GM18499 (cell line): ENCODE measurements at regions not wholly inside any gene's neighbourhood (a gene's known extent, or its start where the extent isn't known, plus 50 kb on each side); places are given as distances from the start of the nearest gene placed in this dataset.
"Not testable (repeated sequence)": the region's sequence is repeated elsewhere in the genome, so short reads cannot be mapped to it uniquely, and the experiment has no call there.

Source experiments
- ATAC-seq: cut with Tn5 transposase; IDR thresholded peaks from one replicate; pipeline ENCODE4 v1.9.1; 2021; ENCODE audit warnings: moderate number of reproducible peaks; ENCODE audit not compliant: insufficient read depth, unreplicated experiment

DNA sequence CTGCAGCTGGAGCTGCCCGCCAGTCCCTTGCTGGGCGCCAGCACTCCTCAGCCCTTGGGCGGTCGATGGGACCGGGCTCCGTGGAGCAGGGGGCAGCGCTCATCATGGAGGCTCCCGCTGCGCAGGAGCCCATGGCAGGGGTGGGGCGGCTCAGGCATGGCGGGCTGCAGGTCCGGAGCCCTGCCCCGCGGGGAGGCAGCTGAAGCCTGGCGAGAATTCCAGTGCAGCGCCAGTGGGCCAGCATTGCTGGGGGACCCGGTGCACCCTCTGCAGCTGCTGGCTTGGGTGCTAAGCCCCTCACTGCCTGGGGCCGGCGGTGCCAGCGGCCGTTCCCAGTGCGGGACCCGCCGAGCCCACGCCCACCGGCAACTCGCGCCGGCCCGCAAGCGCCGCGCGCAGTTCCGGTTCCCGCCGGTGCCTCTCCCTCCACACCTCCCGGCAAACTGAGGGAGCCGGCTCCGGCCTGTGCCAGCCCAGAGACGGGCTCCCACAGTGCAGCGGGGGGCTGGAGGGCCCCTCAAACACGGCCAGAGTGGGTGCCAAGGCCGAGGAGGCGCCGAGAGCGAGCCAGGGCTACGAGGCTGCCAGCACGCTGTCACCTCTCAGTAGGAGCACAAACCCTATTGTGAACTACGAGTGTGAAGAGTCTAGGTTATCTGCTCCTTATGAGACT lies 687.1 kb downstream of the PCDH17 start:
- ATAC-seq = no peak

DNA sequence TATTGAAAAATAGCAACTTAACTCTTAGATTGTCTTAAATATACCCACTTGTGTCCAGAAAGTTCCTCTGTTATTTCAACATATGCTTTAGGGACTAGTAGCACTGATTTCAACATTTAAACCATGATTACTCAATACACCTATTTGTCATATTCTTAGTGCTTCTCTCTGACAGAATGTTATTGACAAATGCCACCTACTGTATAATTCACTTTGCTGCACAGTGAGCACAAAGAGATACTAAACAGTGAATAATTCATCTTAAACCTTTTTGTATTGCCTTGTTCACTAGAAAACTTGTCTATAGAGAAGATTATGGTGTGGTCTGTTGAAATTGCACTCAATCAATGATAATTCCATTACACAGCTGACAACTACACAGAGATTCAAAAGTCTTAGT lies 692.6 kb downstream of the PCDH17 start:
- ATAC-seq = no peak

DNA sequence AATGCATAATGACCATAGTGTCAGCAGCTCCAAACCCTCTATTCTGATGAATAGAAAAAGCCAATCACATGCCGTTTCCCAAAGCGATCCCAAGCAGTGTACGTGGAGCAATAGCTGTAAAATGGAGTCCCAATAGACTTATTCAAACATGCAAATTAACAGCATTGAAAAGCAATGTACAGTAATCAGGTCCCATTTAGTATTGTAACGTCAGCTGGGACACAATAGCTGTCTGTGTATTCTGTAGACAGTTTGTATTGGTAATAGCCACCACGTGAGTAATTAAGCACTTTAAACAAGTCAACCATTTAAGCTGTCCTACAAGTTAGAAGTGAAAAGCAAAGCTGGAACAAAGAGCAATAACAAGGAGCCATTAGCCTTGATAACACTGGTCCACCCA lies 698.2 kb downstream of the PCDH17 start:
- no peak for ATAC-seq

DNA sequence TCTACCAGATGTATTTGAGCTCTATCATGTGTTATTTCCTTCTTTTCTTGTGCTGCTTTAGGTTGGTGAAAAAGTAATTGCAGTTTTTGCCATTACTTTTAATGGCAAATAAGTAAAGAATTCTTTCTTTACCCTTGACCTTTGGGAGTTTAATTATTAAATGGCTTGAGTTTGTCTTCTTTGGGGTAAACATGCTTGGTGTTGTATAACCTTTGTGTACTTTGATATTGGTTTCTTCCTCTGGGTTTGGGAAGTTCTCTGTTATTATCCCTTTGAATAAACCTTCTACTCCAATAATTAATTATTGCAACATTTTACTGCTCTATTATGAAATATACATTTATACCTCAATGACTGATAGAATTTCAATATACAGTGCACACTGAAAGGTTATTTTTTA lies 709.4 kb downstream of the PCDH17 start:
- no peak for ATAC-seq

DNA sequence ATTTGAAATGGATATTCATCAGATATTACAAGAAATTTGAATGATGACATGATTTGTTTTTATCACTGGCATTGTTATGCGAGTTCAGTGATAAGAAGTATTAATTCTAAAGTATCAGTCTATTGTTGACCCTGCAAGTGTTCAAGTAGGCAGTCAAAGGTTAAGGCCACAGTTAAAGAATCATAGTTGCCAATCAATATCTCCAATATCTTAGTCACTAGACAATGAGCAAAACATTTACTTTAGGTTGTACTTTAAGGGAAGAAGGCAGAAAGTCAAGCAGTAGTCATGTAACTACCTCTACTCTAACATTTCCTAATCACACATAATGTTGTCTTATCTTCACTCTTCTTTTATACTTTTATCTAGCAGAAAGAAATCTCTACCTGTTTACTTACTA lies 709.8 kb downstream of the PCDH17 start:
- no peak for ATAC-seq

DNA sequence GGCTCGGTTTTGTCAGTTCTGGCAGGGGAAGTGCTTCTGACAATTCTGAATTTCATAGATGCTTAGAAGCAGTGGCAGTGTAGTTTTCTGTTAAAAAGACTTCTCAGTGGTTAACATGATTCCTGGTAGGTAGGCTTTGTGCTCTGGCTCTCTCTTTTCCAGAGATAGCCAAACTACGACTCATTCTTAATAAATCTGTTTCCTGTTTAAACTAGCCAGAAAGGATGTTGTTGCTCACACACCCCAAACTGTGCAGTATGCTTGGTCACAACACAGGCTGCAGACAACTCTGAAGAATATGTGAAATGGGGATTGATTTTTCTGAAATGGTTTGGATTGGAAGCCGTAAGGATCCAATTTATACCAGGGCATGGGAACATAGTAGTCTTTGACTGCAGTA lies 711.5 kb downstream of the PCDH17 start:
- no peak for ATAC-seq

DNA sequence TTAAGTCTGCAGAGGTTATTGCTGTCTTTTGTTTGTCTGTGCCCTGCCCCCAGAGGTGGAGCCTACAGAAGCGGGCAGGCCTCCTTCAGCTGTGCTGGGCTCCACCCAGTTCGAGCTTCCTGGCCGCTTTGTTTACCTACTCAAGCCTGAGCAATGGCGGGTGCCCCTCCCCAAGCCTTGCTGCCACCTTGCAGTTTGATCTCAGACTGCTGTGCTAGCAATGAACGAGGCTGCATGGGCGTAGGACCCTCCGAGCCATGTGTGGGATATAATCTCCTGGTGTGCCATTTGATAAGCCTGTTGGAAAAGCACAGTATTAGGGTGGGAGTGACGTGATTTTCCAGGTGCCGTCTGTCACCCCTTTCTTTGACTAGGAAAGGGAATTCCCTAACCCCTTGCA lies 720.6 kb downstream of the PCDH17 start:
- not testable (repeated sequence) for ATAC-seq

DNA sequence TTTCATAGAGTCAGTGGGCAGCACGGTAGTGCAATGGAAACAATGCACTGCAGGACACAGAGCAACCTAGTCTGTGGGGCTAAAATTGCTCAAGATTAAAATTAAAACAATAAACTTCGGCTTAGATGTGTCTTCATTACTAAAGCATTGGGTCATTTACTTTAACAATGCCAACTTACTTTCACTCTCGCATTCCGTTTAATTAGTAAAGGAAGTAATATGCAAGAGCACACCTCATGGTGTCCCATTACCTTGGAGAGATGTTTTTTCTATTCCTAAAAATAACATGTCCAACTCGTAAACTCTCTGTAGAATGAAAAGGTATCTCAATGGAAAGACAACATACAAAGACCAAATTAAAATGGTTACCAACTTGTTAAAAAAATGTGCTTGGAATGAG lies 738.4 kb downstream of the PCDH17 start:
- ATAC-seq = no peak

DNA sequence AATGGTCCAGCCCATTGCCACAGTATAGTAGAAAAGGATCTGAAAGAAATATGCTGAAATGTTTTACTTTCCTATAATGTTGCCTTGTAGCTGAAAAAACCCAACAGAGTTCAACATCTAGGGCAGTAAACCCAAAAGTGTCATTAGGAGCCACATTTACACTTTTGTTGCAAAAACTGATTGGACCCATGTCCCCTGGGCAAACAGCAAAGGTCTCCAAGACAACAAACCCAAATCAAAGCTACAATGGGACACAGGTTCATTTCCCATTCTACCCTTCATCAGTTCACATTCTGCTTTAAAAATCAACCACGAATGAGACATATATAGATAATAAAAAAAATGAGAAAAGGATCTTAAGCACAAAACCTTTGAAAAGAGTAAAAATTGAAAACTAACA lies 744.8 kb downstream of the PCDH17 start:
- no peak for ATAC-seq

DNA sequence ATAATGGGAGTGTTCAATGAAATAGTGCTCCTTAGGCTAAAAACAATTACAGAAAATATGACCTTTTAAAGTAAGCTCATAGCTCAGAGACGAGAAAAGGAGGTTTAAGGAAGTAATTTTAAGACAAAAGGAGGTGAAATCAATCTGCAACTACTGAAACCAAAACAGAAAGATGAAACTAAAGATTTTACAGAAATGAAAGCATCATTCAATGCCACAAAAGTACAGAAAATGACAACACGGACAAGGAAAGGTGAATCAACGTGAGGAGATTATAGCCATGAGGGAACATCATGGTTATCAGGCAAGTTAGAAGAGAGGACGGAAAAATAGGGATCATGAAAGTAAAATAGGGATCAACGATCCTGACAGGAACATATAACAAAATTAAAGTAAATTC lies 745.2 kb downstream of the PCDH17 start:
- ATAC-seq = no peak

DNA sequence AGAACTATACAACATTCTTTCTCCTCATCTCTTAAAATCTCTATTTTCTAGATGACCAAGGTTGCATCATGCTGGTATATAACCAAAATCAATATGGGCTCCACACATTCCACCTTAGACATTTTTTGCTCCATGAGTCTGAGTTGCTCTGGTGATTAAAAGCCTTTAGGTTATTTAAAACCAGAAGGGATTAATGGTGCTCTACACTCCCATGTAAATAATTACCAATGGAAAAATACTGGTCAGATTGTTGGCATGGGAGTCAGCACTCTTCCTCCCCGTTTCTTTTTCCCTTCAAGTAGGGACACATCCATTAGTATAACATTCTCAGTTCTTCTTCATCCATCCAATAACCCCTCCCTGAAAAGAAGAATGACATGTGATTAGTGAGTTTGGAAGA lies 747.7 kb downstream of the PCDH17 start:
- ATAC-seq = no peak

DNA sequence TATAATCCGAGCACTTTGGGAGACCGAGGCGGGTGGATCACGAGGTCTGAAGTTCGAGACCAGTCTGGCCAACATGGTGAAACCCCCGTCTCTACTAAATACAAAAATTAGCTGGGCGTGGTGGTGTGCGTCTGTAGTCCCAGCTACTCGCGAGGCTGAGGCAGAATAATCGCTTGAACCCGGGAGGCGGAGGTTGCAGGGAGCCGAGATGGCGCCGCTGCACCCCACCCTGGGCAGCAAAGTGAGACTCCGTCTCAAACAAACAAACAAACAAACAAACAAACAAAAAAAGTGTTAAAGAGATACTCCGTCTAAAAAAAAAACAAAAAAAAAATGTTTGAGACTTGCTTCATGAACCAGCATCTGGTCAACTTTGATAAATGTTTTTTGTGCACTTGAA lies 753.8 kb downstream of the PCDH17 start:
- ATAC-seq = not testable (repeated sequence)

DNA sequence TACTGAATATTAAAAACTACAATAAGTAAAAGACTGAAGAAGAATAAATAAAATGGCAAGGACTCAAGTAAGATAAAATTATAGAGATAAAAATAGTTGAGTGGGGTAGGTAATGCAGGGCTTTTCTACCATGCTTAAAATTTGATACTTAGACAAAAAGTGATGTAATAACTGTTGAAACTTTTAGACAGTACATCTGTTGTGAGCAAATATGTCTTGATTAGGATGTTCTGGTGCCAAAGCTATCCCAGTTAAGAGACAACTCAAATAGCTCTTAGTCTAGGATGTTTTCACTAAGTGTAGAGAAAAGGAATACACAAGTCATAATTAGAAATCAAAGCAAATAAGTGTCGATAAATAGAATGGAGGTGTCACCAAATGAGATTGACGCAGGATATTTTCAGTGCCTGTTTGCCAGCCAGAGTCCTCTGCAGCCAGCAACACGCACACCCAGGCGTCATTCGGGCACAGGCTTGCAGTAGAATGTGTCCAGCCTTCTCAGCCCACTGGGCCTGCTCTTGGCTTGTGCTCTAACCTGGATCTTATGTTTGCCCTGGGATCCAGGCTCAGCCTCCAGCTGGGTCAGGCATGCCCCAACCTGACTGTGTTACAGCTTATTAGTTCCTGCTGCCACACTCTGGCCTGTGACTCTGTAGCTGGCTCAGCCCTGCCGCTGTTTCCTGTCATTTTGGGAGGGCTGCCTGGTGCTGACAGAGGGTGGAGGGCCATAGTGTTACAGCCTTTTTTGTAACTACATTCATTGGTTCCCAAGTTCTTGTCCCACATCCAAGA lies 766.2 kb downstream of the PCDH17 start:
- ATAC-seq = no peak

DNA sequence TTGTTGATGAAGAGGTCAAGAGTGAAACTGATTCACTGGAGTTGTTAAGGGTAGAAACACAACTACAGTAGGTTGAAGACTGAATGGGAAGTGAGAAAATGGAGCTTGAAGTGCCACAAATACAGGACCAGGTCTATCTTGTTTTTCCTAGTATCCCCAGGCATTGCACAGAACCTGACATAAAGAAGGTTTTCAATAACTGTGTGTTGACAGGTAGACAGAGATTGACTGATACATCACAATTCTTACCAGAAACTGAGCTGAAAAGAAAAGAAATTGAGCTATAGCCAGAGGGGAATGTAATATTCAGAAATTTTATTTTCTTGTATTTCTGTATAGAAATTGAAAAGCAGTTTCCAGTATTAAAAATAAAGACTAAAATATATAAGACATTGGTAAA lies 767.7 kb downstream of the PCDH17 start:
- no peak for ATAC-seq

DNA sequence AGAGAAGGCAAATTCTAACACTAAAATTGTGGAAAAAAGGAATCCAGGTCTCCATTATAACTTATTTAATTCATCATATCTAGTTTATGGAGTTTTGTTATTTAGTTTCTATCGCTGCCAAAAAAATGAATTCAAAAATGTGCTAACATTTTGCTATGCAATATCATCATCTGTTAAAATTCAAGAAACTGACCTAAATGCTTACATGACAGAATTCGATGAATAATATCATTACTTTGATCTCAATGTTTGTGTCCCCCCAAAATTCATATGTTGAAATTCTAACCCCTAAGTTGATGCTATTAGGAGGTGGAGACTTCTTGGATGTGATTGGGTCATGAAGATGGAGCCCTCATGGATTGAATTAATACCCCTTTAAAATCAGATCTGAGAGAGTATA lies 775.0 kb downstream of the PCDH17 start:
- no peak for ATAC-seq

DNA sequence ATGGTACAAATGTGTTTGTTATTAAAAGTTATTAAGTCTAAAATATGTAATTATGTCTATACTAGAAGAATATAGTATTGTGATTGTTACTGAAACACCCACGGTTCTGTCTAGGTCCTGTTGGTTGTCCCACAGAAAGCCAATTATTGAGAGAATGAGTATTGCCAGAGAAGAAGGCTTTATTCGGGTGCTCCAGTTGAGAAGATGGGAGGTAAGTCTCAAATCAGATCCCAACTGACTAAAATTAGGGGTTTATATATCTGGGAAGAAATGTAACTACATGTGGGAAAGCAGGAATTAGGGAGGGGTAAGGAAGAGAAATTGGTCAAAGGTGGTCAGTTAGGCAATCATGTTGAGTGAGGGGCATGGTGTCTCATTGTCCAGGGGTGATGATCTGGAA lies 798.4 kb downstream of the PCDH17 start:
- ATAC-seq = no peak

DNA sequence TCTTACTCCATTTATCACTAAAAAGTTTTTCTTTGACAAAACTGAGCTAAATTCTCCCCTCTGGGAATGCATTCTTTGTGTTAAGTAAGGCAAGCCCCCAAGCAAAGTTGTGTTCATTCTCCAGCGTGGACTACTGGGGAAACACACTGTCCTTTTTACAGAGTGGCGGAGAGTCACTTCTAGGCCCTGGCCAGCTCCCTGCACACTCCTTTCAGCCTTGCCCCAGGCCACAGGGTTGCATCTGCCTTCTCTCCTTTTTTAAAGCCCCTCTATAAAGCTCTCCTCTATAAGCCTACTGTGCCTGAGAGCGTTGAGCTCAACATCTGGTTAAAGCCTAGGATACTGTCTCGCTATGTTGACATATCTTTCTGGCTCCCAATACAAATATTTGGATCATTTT lies 803.4 kb downstream of the PCDH17 start:
- ATAC-seq = no peak

DNA sequence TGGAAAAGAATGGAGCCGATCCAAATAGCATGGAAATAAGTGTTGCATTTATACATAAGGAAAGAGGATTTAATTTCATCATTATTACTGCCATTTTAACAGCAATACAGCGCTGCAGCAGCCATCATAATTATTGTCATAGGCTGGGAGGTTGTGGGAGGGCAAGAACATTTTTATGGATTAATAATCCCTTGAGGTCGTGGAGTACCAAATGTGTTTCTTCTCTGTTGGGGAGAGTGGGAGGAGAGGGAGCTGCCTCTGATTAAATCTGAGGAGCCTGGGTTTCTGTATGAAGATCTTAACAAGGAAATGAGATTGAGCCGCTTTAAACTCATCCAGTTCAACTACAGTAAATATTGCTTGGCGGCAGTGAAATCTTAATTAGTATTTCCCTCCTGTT lies 805.9 kb downstream of the PCDH17 start:
- ATAC-seq = no peak

DNA sequence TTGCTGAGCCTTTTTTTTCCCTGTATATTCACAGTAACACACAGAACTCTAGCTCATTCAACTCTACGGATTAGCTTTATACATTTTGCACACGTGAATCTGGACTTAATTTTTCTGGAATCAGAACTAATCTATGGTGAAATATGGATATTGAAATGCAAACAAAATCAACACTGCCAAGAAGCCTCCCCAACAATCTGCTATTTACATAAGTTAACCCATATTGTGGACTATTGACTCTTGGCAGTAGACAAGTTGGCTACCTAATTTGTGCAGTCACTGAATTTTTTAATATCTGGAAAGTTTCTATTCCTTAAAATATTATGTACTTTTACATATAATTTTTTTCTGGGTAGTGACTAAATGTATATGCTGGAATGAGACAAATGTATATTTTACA lies 815.4 kb downstream of the PCDH17 start:
- ATAC-seq = no peak

DNA sequence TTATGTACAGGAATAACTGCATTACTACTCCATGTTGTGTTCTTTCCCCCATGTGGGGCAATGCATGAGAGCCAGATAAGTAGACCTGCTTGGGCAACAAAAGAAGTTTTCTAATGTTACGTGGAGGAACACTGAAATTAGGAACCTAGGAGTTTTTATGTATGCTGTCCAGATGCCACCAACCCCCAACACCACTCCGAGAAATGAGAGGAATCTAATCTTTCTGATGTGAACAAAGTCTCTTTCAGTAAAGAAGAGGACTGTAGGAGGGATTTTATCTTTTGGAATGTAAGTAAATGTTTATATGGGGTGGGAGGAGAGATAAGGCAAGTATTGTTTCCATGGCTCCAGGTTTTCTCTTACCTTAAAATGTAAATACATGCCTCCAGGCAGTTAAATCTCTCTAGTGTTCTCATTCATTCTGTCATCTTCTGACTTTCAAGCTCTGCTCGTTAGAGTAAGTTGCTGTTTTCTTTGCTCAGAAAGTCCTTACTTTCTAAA lies 820.6 kb downstream of the PCDH17 start:
- no peak for ATAC-seq

DNA sequence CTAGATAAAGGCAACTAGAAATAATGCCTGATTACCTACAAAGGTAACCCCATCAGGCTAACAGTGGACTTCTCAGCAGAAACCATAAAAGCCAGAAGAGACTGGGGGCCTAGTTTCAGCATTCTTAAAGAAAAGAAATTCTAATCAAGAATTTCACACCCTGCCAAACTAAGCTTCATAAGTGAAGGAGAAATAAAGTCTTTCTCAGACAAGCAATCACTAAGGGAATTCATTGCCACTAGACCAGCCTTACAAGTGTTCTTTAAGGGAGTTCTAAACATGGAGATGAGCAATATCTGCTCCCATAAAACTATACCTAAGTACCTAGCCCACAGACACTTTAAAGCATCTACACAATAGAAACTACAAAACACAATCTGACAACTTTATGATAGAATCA lies 823.5 kb downstream of the PCDH17 start:
- ATAC-seq = no peak

DNA sequence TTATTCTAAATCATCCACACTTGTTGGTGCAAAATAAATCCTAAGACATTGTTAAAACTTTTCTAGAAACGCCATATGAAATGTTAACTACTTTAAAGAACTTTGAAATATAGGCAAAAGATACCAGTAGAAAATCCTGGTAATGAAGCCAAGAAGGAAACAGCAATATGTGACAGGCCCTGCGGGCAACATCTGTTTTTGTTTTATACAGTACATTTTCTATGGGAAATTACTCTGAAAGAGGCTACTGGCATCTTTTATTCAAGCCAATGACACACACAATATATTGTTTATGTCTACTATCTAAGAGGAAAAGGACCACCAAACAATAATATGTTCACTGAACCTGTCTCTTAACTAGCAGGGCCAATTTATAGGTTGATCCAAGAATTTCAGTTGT lies 829.7 kb downstream of the PCDH17 start:
- ATAC-seq = no peak
